Peyer's patch (tissue), 4 donors: ENCODE measurements at regions not wholly inside any gene's neighbourhood (a gene's known extent, or its start where the extent isn't known, plus 50 kb on each side); places are given as distances from the start of the nearest gene placed in this dataset.

Experiments used
- DNase-seq, 3 donors: peaks; one replicate each; pipeline ENCODE4 v3.0.0-alpha.2; 2017 to 2019
- H3K27ac ChIP-seq, 4 donors: fragments of 200-600 bp; sonication (generic); one replicate each; pipeline ENCODE4 v1.5.1; 2016 to 2019
- H3K27me3 ChIP-seq, 2 donors: fragments of 200-600 bp; sonication (generic); one replicate each; pipeline ENCODE4 v1.5.1; 2019
- H3K36me3 ChIP-seq, 3 donors: fragments of 200-600 bp; sonication (generic); one replicate each; pipeline ENCODE4 v1.5.1; 2016 to 2019
- H3K4me1 ChIP-seq, 4 donors: fragments of 200-600 bp; sonication (generic); one replicate each; pipeline ENCODE4 v1.5.1; 2016 to 2019
- H3K4me3 ChIP-seq, 4 donors: fragments of 200-600 bp; sonication (generic); 1 replicate in 3 of 4; 2 replicates in 1 of 4; pipeline ENCODE4 v1.5.1; 2016 to 2019; ENCODE audit warnings: mild to moderate bottlenecking in 1 of 4
- H3K9me3 ChIP-seq, 4 donors: fragments of 200-600 bp; sonication (generic); one replicate each; pipeline ENCODE4 v1.5.1; 2016 to 2019; ENCODE audit warnings: mild to moderate bottlenecking in 1 of 4
- CTCF ChIP-seq, 6 experiments: fragments of 450-650 bp in 4 of 6; fragments of 200-600 bp in 2 of 6; sonication (generic) in 1 of 6; IDR thresholded peaks; one replicate each; pipeline ENCODE4 v1.5.1; 2017 to 2019; ENCODE audit warnings: antibody characterized with exemption in 6 of 6, mild to moderate bottlenecking in 3 of 6, moderate library complexity in 1 of 6
- POLR2A ChIP-seq, 2 donors: fragments of 450-650 bp; IDR thresholded peaks; one replicate each; pipeline ENCODE4 v1.5.1; 2017; ENCODE audit warnings: antibody characterized with exemption in 2 of 2, mild to moderate bottlenecking in 2 of 2, moderate library complexity in 2 of 2

GRCh38 chr5:174401793-174402192 is 322.6 kb upstream of the MSX2 start:
- TF ChIP-seq CTCF (IDR thresholded peaks at IDR 0.05) = no peak
- TF ChIP-seq POLR2A (IDR thresholded peaks at IDR 0.05) = no peak
- no peaks in the 10 kb centered on the region for H3K4me1 ChIP-seq
- H3K27me3 ChIP-seq = peaks cover 0 to 2% of the 10 kb centered on the region in 2 donors
- H3K27ac ChIP-seq = no peak overlapping the region
- no peaks in the 10 kb centered on the region for H3K36me3 ChIP-seq
- H3K9me3 ChIP-seq = no peaks in the 10 kb centered on the region
- no peak overlapping the region for H3K4me3 ChIP-seq
- DNase-seq = no peak

- TF ChIP-seq POLR2A (IDR thresholded peaks at IDR 0.05) (no peak), CTCF (IDR thresholded peaks at IDR 0.05) (no peak)
- Histone ChIP-seq H3K4me3 (no peak overlapping the region), H3K4me1 (no peaks in the 10 kb centered on the region), H3K27ac (no peak overlapping the region), H3K36me3 (no peaks in the 10 kb centered on the region), H3K27me3 (peaks cover 0 to 2% of the 10 kb centered on the region in 2 donors), H3K9me3 (no peaks in the 10 kb centered on the region)
- no peak for DNase-seq
Observed at GRCh38 chr5:174402222-174402812, 322.1 kb upstream of the MSX2 start.

GRCh38 chr5:174404848-174405247 is 319.5 kb upstream of the MSX2 start:
- Histone ChIP-seq H3K4me3 (no peak overlapping the region), H3K27ac (no peak overlapping the region), H3K27me3 (peaks cover 0 to 2% of the 10 kb centered on the region in 2 donors), H3K9me3 (no peaks in the 10 kb centered on the region), H3K4me1 (no peaks in the 10 kb centered on the region), H3K36me3 (no peaks in the 10 kb centered on the region)
- DNase-seq = no peak
- no peak for TF ChIP-seq POLR2A (IDR thresholded peaks at IDR 0.05)

DNA sequence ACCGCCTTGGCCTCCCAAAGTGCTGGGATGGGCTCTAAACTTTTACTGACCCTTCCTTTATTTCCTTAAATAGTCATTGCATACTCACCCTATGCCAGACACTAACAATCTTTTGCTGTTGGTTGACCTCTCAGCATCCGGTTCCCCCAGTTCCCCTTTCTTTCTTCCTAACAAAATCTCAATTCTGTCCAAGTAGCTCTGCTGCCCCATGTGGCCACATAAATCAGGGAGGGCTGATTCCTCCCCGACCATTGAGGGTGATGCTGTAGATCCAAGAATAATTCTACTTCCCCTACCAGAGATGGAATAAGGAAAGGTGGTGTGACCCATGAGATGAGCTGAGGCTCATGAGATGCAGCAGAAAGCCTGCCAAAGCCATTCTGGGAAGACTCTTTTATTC is 315.3 kb upstream of the MSX2 start:
- no peak for TF ChIP-seq POLR2A (IDR thresholded peaks at IDR 0.05)
- TF ChIP-seq CTCF (IDR thresholded peaks at IDR 0.05) = no peak
- Histone ChIP-seq H3K27me3 (peaks cover 0 to 2% of the 10 kb centered on the region in 2 donors), H3K27ac (no peak overlapping the region)

DNA sequence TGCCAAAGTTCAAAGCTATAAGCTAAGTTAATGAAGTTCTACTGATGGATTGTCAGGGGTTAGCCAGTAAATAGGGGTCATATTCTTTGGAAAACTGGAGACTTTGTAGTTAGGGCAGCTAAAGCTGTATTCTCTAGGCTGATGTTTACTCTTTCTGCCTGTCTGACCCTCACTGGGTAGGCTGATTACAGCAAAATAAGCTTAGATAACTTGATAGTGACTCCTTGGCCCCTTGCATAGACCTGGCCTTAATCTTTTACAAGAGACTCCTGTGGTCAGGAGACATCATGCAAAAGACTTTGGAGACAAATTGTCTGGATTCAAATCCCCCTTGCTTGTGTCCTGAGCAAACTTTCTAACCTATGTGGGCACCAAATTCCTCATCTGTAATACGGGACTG is 314.4 kb upstream of the MSX2 start:
- H3K9me3 ChIP-seq = no peaks in the 10 kb centered on the region
- no peak overlapping the region for H3K4me3 ChIP-seq
- no peak for TF ChIP-seq CTCF (IDR thresholded peaks at IDR 0.05)
- TF ChIP-seq POLR2A (IDR thresholded peaks at IDR 0.05) = no peak
- no peaks in the 10 kb centered on the region for H3K36me3 ChIP-seq
- H3K27me3 ChIP-seq = no peaks in the 10 kb centered on the region
- H3K4me1 ChIP-seq = no peaks in the 10 kb centered on the region
- DNase-seq = no peak
- H3K27ac ChIP-seq = no peak overlapping the region

More for the DNA sequence above, 315.3 kb upstream of the MSX2 start:
- DNase-seq = no peak
- H3K9me3 ChIP-seq = no peaks in the 10 kb centered on the region
- no peaks in the 10 kb centered on the region for H3K36me3 ChIP-seq
- H3K4me1 ChIP-seq = no peaks in the 10 kb centered on the region
- no peak overlapping the region for H3K4me3 ChIP-seq

DNA sequence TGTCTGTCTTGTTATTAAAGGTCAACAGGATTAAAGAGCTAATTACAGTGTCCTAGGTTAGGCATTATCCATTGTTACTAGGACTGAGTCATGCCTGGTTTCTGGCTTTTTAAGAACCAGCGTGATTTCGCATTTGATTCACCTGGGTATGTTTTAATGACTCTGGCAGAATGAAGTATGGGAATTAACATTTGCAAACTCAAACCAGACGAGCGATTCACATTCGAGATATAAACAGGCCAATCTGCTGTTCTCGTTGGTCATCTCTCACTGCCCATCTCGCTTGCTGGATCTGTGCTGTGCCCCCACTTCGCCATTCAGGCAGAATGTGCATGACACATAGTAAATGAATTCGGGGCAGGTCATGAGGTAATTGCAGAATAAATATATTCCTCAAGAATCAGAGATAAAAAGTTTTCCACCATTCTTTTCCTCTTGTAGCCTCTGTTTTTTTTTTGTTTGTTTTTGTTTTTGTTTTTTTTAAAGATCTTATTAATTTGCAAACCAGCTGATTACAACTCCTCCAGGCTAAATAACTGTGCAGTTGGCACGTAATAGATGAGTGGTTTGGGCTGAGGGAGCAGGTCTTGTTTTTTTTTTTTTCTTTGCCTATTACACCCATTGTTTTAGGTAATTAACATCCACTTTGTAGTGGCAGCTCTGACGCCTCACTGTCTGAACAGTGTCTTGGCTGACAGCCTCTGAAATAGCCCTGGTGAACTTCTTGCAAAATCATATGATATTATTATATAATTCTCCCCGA is 313.5 kb upstream of the MSX2 start:
- no peak for TF ChIP-seq CTCF (IDR thresholded peaks at IDR 0.05)
- H3K4me1 ChIP-seq = no peaks in the 10 kb centered on the region

More for the DNA sequence above, 313.5 kb upstream of the MSX2 start:
- no peak for DNase-seq
- no peaks in the 10 kb centered on the region for H3K36me3 ChIP-seq
- H3K4me3 ChIP-seq = no peak overlapping the region
- no peak overlapping the region for H3K27ac ChIP-seq
- no peaks in the 10 kb centered on the region for H3K9me3 ChIP-seq
- no peaks in the 10 kb centered on the region for H3K27me3 ChIP-seq
